Right atrium auricular region (tissue), 2 donors: ENCODE measurements at regions not wholly inside any gene's neighbourhood (a gene's known extent, or its start where the extent isn't known, plus 50 kb on each side); places are given as distances from the start of the nearest gene placed in this dataset.

Experiments used
- DNase-seq: peaks from one replicate; pipeline ENCODE4 v3.0.0-alpha.2; 2019; ENCODE audit warnings: low spot score
- H3K27ac ChIP-seq, 2 donors: fragments of 200-600 bp; sonication (generic); 1 replicate in 1 of 2; 2 replicates in 1 of 2; pipeline ENCODE4 v1.5.1; 2016 to 2019
- H3K27me3 ChIP-seq, 2 donors: fragments of 200-600 bp; sonication (generic); one replicate each; pipeline versions ENCODE4 v1.5.1 to v1.6.0; 2017 to 2019
- H3K36me3 ChIP-seq: fragments of 200-600 bp; sonication (generic); one replicate; pipeline ENCODE4 v1.5.1; 2016
- H3K4me1 ChIP-seq, 2 donors: fragments of 200-600 bp; sonication (generic); one replicate each; pipeline versions ENCODE4 v1.5.1 to v1.6.0; 2017 to 2019
- H3K4me3 ChIP-seq, 2 donors: fragments of 200-600 bp; sonication (generic); 1 replicate in 1 of 2; 2 replicates in 1 of 2; pipeline ENCODE4 v1.5.1; 2017 to 2019; ENCODE audit warnings: mild to moderate bottlenecking in 1 of 2, moderate library complexity in 1 of 2
- H3K9me3 ChIP-seq, 2 donors: fragments of 200-600 bp; sonication (generic); one replicate each; pipeline ENCODE4 v1.5.1; 2019
- CTCF ChIP-seq, 2 donors: fragments of 200-600 bp; sonication (generic); IDR thresholded peaks; one replicate each; pipeline ENCODE4 v1.5.1; 2019; ENCODE audit warnings: antibody characterized with exemption in 2 of 2

GRCh38 chr1:165060285-165060793 lies 296.2 kb downstream of the LMX1A start:
- Histone ChIP-seq H3K4me3 (no peak overlapping the region), H3K9me3 (no peaks in the 10 kb centered on the region), H3K27ac (no peak overlapping the region), H3K27me3 (no peaks in the 10 kb centered on the region), H3K36me3 (no peaks in the 10 kb centered on the region), H3K4me1 (no peaks in the 10 kb centered on the region)
- DNase-seq: no peak
- TF ChIP-seq CTCF (IDR thresholded peaks at IDR 0.05): no peak

GRCh38 chr1:165057956-165058355 lies 298.6 kb downstream of the LMX1A start:
- H3K27ac ChIP-seq: no peak overlapping the region
- H3K9me3 ChIP-seq: no peaks in the 10 kb centered on the region
- H3K27me3 ChIP-seq: no peaks in the 10 kb centered on the region
- H3K36me3 ChIP-seq: no peaks in the 10 kb centered on the region
- no peak for TF ChIP-seq CTCF (IDR thresholded peaks at IDR 0.05)
- no peak overlapping the region for H3K4me3 ChIP-seq
- no peaks in the 10 kb centered on the region for H3K4me1 ChIP-seq
- DNase-seq: no peak

GRCh38 chr1:165056914-165057313 lies 299.6 kb downstream of the LMX1A start:
- no peaks in the 10 kb centered on the region for H3K27me3 ChIP-seq
- DNase-seq: no peak
- H3K4me1 ChIP-seq: no peaks in the 10 kb centered on the region
- no peak overlapping the region for H3K4me3 ChIP-seq
- TF ChIP-seq CTCF (IDR thresholded peaks at IDR 0.05): no peak
- no peaks in the 10 kb centered on the region for H3K9me3 ChIP-seq
- H3K36me3 ChIP-seq: no peaks in the 10 kb centered on the region
- H3K27ac ChIP-seq: no peak overlapping the region

GRCh38 chr1:165055581-165055980 lies 300.9 kb downstream of the LMX1A start:
- no peaks in the 10 kb centered on the region for H3K4me1 ChIP-seq
- H3K27ac ChIP-seq: no peak overlapping the region
- H3K4me3 ChIP-seq: no peak overlapping the region
- no peaks in the 10 kb centered on the region for H3K36me3 ChIP-seq
- H3K27me3 ChIP-seq: no peaks in the 10 kb centered on the region
- H3K9me3 ChIP-seq: no peaks in the 10 kb centered on the region
- DNase-seq: no peak
- no peak for TF ChIP-seq CTCF (IDR thresholded peaks at IDR 0.05)

- Histone ChIP-seq H3K9me3 (no peaks in the 10 kb centered on the region), H3K36me3 (no peaks in the 10 kb centered on the region), H3K4me3 (no peak overlapping the region), H3K27me3 (no peaks in the 10 kb centered on the region), H3K27ac (no peak overlapping the region), H3K4me1 (no peaks in the 10 kb centered on the region)
- no peak for DNase-seq
- no peak for TF ChIP-seq CTCF (IDR thresholded peaks at IDR 0.05)
Measured at GRCh38 chr1:165054627-165055026, 301.9 kb downstream of the LMX1A start.

- Histone ChIP-seq H3K4me1 (no peaks in the 10 kb centered on the region), H3K36me3 (no peaks in the 10 kb centered on the region), H3K4me3 (no peak overlapping the region), H3K27me3 (no peaks in the 10 kb centered on the region), H3K9me3 (no peaks in the 10 kb centered on the region), H3K27ac (no peak overlapping the region)
- no peak for DNase-seq
- no peak for TF ChIP-seq CTCF (IDR thresholded peaks at IDR 0.05)
Measured at GRCh38 chr1:165053351-165053750, 303.2 kb downstream of the LMX1A start.
